SK-N-SH treated with all-trans-retinoic acid at 6 μM for 48 hours (cell line): ENCODE measurements at regions not wholly inside any gene's neighbourhood (a gene's known extent, or its start where the extent isn't known, plus 50 kb on each side); places are given as distances from the start of the nearest gene placed in this dataset.

ENCODE experiments used
- ATAC-seq: fragments of 200-7000 bp; cut with Tn5 transposase; 3 replicates; pipeline ENCODE4 v1.9.1; 2020; ENCODE audit warnings: mild to moderate bottlenecking, moderate library complexity
- ARNTL ChIP-seq: fragments of 450-650 bp; formaldehyde crosslinking; IDR thresholded peaks from 2 replicates; pipeline ENCODE4 v1.5.0; 2020; ENCODE audit warnings: low read depth, mild to moderate bottlenecking, moderate library complexity, borderline replicate concordance
- CREB5 ChIP-seq: fragments of 250-450 bp; sonication (Bioruptor Pico); IDR thresholded peaks from 2 replicates; pipeline ENCODE4 v1.5.1; 2020; ENCODE audit warnings: low read depth, mild to moderate bottlenecking, moderate library complexity
- CSDC2 ChIP-seq: fragments of 250-450 bp; sonication (Bioruptor Pico); IDR thresholded peaks from 2 replicates; pipeline ENCODE4 v1.5.0; 2020; ENCODE audit warnings: mild to moderate bottlenecking, moderate library complexity
- CSRNP3 ChIP-seq: fragments of 250-450 bp; sonication (Bioruptor Pico); IDR thresholded peaks from 2 replicates; pipeline ENCODE4 v1.5.1; 2021; ENCODE audit warnings: mild to moderate bottlenecking, moderate library complexity
- ESRRG ChIP-seq: fragments of 250-450 bp; sonication (Bioruptor Pico); IDR thresholded peaks from 2 replicates; pipeline ENCODE4 v1.6.1; 2021; ENCODE audit warnings: mild to moderate bottlenecking
- GLIS3 ChIP-seq: fragments of 250-450 bp; sonication (Bioruptor Pico); IDR thresholded peaks from 2 replicates; pipeline ENCODE4 v1.5.0; 2020; ENCODE audit warnings: mild to moderate bottlenecking, moderate library complexity
- ISL1 ChIP-seq: fragments of 250-450 bp; sonication (Bioruptor Pico); IDR thresholded peaks from 2 replicates; pipeline ENCODE4 v2.1.2; 2022; ENCODE audit warnings: mild to moderate bottlenecking, moderate library complexity
- OSR1 ChIP-seq: fragments of 250-450 bp; sonication (Bioruptor Pico); IDR thresholded peaks from 2 replicates; pipeline ENCODE4 v1.8.0; 2022; ENCODE audit warnings: moderate library complexity, mild to moderate bottlenecking, inconsistent platforms
- PATZ1 ChIP-seq: fragments of 250-450 bp; sonication (Bioruptor Pico); IDR thresholded peaks from 2 replicates; pipeline ENCODE4 v1.8.0; 2020; ENCODE audit warnings: mild to moderate bottlenecking, moderate library complexity, borderline replicate concordance
- POU6F1 ChIP-seq: fragments of 250-450 bp; sonication (Bioruptor Pico); IDR thresholded peaks from 2 replicates; pipeline ENCODE4 v1.8.0; 2021; ENCODE audit warnings: low read depth, mild to moderate bottlenecking, moderate library complexity, borderline replicate concordance
- PPARA ChIP-seq: fragments of 250-450 bp; sonication (Bioruptor Pico); IDR thresholded peaks from 2 replicates; pipeline ENCODE4 v1.5.0; 2020; ENCODE audit warnings: mild to moderate bottlenecking, borderline replicate concordance
- RARB ChIP-seq: fragments of 250-450 bp; sonication (Bioruptor Pico); IDR thresholded peaks from 2 replicates; pipeline ENCODE4 v1.8.0; 2021; ENCODE audit warnings: mild to moderate bottlenecking, moderate library complexity
- SNAI2 ChIP-seq: fragments of 250-450 bp; sonication (Bioruptor Pico); IDR thresholded peaks from 2 replicates; pipeline ENCODE4 v1.5.0; 2020; ENCODE audit warnings: mild to moderate bottlenecking, moderate library complexity
- TCF4 ChIP-seq: fragments of 250-450 bp; sonication (Bioruptor Pico); IDR thresholded peaks from 2 replicates; pipeline ENCODE4 v1.8.0; 2021; ENCODE audit warnings: mild to moderate bottlenecking, moderate library complexity, borderline replicate concordance
- TOX ChIP-seq: fragments of 250-450 bp; sonication (Bioruptor Pico); IDR thresholded peaks from 2 replicates; pipeline ENCODE4 v1.8.0; 2021; ENCODE audit warnings: mild to moderate bottlenecking, moderate library complexity, borderline replicate concordance
- TSHZ2 ChIP-seq: fragments of 250-450 bp; sonication (Bioruptor Pico); IDR thresholded peaks from 2 replicates; pipeline ENCODE4 v1.5.0; 2020; ENCODE audit warnings: mild to moderate bottlenecking, moderate library complexity
- ZC3H10 ChIP-seq: fragments of 250-450 bp; sonication (Bioruptor Pico); IDR thresholded peaks from 2 replicates; pipeline ENCODE4 v1.5.1; 2021; ENCODE audit warnings: mild to moderate bottlenecking, moderate library complexity
- ZFP3 ChIP-seq: fragments of 250-450 bp; sonication (Bioruptor Pico); IDR thresholded peaks from 2 replicates; pipeline ENCODE4 v1.5.0; 2020; ENCODE audit warnings: mild to moderate bottlenecking, moderate library complexity
- ZNF565 ChIP-seq: fragments of 450-650 bp; formaldehyde crosslinking; conservative IDR thresholded peaks from 2 replicates; pipeline ENCODE4 v1.5.0; 2020; ENCODE audit warnings: low read depth, mild to moderate bottlenecking, moderate library complexity
- ZNF8 ChIP-seq: fragments of 450-650 bp; formaldehyde crosslinking; IDR thresholded peaks from 2 replicates; pipeline ENCODE4 v1.5.0; 2020; ENCODE audit warnings: mild to moderate bottlenecking, moderate library complexity

- TF ChIP-seq CSRNP3 (CRISPR knock-in tag) (no peak), POU6F1 (no peak)
These were observed 898.9 kb upstream of the EYS start (continued) for GRCh38 chr6:66605971-66606370.

- ATAC-seq: no peak
- no peak for TF ChIP-seq ISL1
- TF ChIP-seq ZC3H10: no peak
These were observed 898.0 kb upstream of the EYS start for GRCh38 chr6:66605011-66605410.

- no peak for ATAC-seq
- TF ChIP-seq ZNF8: no peak
- TF ChIP-seq CSDC2 (CRISPR knock-in tag): no peak
- no peak for TF ChIP-seq PPARA (CRISPR knock-in tag)
- no peak for TF ChIP-seq ISL1
- TF ChIP-seq ZC3H10: no peak
- TF ChIP-seq ZFP3 (CRISPR knock-in tag): no peak
- TF ChIP-seq GLIS3: no peak
- TF ChIP-seq ESRRG: no peak
- TF ChIP-seq OSR1 (CRISPR knock-in tag): no peak
- no peak for TF ChIP-seq ARNTL (CRISPR knock-in tag)
- TF ChIP-seq SNAI2 (CRISPR knock-in tag): no peak
- TF ChIP-seq ZNF565 (CRISPR knock-in tag): no peak
- no peak for TF ChIP-seq TSHZ2
- TF ChIP-seq CREB5 (CRISPR knock-in tag): no peak
- no peak for TF ChIP-seq POU6F1
- TF ChIP-seq TCF4 (CRISPR knock-in tag): no peak
- no peak for TF ChIP-seq RARB (CRISPR knock-in tag)
- no peak for TF ChIP-seq PATZ1 (CRISPR knock-in tag)
These were observed 892.5 kb upstream of the EYS start for GRCh38 chr6:66599541-66599940.

- TF ChIP-seq TOX (CRISPR knock-in tag) (no peak), CSRNP3 (CRISPR knock-in tag) (no peak)
- ATAC-seq: no peak
These were observed 871.3 kb upstream of the EYS start for GRCh38 chr6:66578362-66578761.
